SKM-1 (cell line): ENCODE measurements at regions not wholly inside any gene's neighbourhood (a gene's known extent, or its start where the extent isn't known, plus 50 kb on each side); places are given as distances from the start of the nearest gene placed in this dataset.

ENCODE experiments used
- DNase-seq: peaks from one replicate; lab custom pipeline; 2025; ENCODE audit not compliant: unreplicated experiment; lab: John Stamatoyannopoulos, UW

GRCh38 chr1:187624812-187625545, 796.2 kb downstream of the PLA2G4A start:
- peak; percentile 84 for DNase-seq

- DNase-seq = no peak
These were observed 797.3 kb downstream of the PLA2G4A start for GRCh38 chr1:187626056-187626455.

- no peak for DNase-seq
These were observed 798.8 kb downstream of the PLA2G4A start for GRCh38 chr1:187627516-187627915.

- DNase-seq = no peak
These were observed 800.3 kb downstream of the PLA2G4A start for GRCh38 chr1:187629075-187629474.

- no peak for DNase-seq
These were observed 802.1 kb downstream of the PLA2G4A start for GRCh38 chr1:187630653-187631380.

GRCh38 chr1:187631381-187631675, 802.6 kb downstream of the PLA2G4A start:
- DNase-seq = no peak

- no peak for DNase-seq
These were observed 803.2 kb downstream of the PLA2G4A start for GRCh38 chr1:187631984-187632383.

GRCh38 chr1:187634940-187635339, 806.2 kb downstream of the PLA2G4A start:
- peak; percentile 70 for DNase-seq

- no peak for DNase-seq
These were observed 810.1 kb downstream of the PLA2G4A start for GRCh38 chr1:187638733-187639434.

- DNase-seq = no peak
These were observed 812.3 kb downstream of the PLA2G4A start for GRCh38 chr1:187641015-187641414.

GRCh38 chr1:187641463-187641862, 812.7 kb downstream of the PLA2G4A start:
- no peak for DNase-seq

- DNase-seq = no peak
These were observed 813.2 kb downstream of the PLA2G4A start for GRCh38 chr1:187641907-187642306.

GRCh38 chr1:187645651-187646050, 816.9 kb downstream of the PLA2G4A start:
- no peak for DNase-seq

- DNase-seq = no peak
These were observed 817.9 kb downstream of the PLA2G4A start for GRCh38 chr1:187646536-187647107.

GRCh38 chr1:187648091-187648490, 819.3 kb downstream of the PLA2G4A start:
- no peak for DNase-seq

- DNase-seq = no peak
These were observed 825.9 kb downstream of the PLA2G4A start for GRCh38 chr1:187654635-187655034.

- DNase-seq = no peak
These were observed 826.4 kb downstream of the PLA2G4A start for GRCh38 chr1:187655104-187655503.

GRCh38 chr1:187665483-187665882, 836.7 kb downstream of the PLA2G4A start:
- no peak for DNase-seq

GRCh38 chr1:187680823-187681222, 852.1 kb downstream of the PLA2G4A start:
- no peak for DNase-seq

- DNase-seq = no peak
These were observed 853.4 kb downstream of the PLA2G4A start for GRCh38 chr1:187682112-187682511.

- DNase-seq = no peak
These were observed 856.6 kb downstream of the PLA2G4A start for GRCh38 chr1:187685333-187685732.

GRCh38 chr1:187689129-187689528, 860.4 kb downstream of the PLA2G4A start:
- DNase-seq = no peak
